Testis (tissue), 2 donors: ENCODE measurements at regions not wholly inside any gene's neighbourhood (a gene's known extent, or its start where the extent isn't known, plus 50 kb on each side); places are given as distances from the start of the nearest gene placed in this dataset.

Experiments used
- POLR2A ChIP-seq: fragments of 450-650 bp; IDR thresholded peaks from one replicate; pipeline ENCODE4 v1.6.1; 2017; ENCODE audit warnings: antibody characterized with exemption, mild to moderate bottlenecking, moderate library complexity
- TF ChIP-seq, protein P1 (sequence below), 3 experiments: fragments of 450-650 bp in 2 of 3; fragments of 200-600 bp in 1 of 3; sonication (generic) in 1 of 3; IDR thresholded peaks; one replicate each; pipeline ENCODE4 v1.5.1; 2016 to 2019; ENCODE audit warnings: antibody characterized with exemption in 3 of 3, mild to moderate bottlenecking in 2 of 3, moderate library complexity in 1 of 3

DNA sequence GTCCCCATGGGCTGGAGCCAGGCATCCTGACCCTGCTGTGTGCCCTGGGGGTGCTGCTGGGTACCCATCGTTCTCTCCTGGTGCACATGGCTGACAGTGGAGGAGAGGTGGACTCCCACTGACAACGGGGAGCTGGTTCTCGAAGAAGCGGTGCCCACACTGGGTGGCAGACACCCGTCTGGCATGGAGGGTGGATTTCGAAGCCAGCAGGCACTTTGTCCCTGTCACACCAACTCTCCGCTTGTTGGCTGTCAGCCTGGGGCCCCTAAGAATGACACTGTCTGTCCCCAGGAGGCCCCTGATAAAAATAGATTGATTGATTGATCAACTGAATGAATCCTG is 55.4 kb downstream of the RTP5 start:
- TF ChIP-seq, protein P1, sequence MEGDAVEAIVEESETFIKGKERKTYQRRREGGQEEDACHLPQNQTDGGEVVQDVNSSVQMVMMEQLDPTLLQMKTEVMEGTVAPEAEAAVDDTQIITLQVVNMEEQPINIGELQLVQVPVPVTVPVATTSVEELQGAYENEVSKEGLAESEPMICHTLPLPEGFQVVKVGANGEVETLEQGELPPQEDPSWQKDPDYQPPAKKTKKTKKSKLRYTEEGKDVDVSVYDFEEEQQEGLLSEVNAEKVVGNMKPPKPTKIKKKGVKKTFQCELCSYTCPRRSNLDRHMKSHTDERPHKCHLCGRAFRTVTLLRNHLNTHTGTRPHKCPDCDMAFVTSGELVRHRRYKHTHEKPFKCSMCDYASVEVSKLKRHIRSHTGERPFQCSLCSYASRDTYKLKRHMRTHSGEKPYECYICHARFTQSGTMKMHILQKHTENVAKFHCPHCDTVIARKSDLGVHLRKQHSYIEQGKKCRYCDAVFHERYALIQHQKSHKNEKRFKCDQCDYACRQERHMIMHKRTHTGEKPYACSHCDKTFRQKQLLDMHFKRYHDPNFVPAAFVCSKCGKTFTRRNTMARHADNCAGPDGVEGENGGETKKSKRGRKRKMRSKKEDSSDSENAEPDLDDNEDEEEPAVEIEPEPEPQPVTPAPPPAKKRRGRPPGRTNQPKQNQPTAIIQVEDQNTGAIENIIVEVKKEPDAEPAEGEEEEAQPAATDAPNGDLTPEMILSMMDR (IDR thresholded peaks at IDR 0.05) = no peak
- TF ChIP-seq POLR2A = no peak
